HG03469 (cell line): ENCODE measurements at regions not wholly inside any gene's neighbourhood (a gene's known extent, or its start where the extent isn't known, plus 50 kb on each side); places are given as distances from the start of the nearest gene placed in this dataset.

ENCODE experiments used
- ATAC-seq: cut with Tn5 transposase; IDR thresholded peaks from one replicate; pipeline ENCODE4 v1.9.1; 2021; ENCODE audit warnings: mild to moderate bottlenecking, moderate library complexity, moderate number of reproducible peaks; ENCODE audit not compliant: unreplicated experiment

GRCh38 chr15:35320158-35320780 is 225.7 kb downstream of the DPH6 start:
- ATAC-seq = no peak

DNA sequence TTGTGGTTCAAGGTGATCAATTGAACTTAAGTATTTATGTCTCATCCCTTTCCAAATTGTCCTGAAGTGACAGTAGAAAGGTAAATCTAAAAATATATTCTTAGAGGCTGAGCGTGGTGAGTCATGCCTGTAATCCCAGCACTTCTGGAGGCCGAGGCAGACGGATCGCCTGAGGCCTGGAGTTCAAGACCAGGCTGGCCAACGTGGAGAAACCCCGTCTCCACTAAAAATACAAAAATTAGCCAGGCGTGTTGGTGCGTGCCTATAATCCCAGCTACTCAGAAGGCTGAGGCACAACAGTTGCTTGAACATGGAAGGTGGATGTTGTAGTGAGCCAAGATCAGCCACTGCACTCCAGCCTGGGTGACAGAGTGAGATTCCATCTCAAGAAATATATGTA is 226.6 kb downstream of the DPH6 start:
- no peak for ATAC-seq

DNA sequence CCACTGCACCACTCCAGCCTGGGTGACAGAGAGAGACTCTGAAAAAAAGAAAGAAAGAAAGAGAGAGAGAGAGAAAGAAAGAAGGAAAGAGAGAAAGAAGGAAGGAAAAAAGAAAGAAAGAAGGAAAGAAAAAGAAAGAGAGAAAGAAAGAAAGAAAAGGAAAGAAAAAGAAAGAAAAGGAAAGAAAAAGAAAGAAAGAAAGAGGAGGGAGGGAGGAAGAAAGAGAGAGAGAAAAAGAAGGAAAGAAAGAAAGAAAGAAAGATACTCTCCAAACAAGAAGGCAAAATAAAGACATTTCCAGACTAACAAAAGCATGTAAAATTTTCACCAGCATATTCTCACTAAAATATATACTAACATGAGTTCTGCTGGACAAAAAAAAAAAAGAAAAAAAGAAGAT is 228.7 kb downstream of the DPH6 start:
- no peak for ATAC-seq

DNA sequence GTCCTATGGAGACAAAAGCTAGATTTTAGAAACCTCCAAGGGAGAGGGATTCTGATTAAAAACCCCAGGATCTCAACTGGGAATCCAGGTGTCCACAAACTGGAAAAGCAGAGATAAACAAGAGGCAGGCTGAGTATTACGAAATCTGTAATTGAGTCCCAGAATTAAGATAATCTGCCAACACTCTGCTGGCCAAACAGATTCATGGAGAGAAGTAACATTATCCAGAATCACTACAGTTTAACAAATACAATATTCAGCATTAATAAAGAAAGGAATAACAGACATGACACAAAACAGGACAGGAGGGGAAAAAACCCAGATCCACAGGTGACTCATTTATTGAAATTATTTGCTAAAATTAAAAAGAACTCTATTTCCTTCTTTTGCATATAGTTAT is 227.2 kb upstream of the NANOGP8 start:
- ATAC-seq = no peak

GRCh38 chr15:35311615-35312014 is 226.5 kb upstream of the NANOGP8 start:
- ATAC-seq = no peak

GRCh38 chr15:35309886-35310285 is 224.8 kb upstream of the NANOGP8 start:
- ATAC-seq = no peak

GRCh38 chr15:35308802-35309201 is 223.7 kb upstream of the NANOGP8 start:
- ATAC-seq = no peak

DNA sequence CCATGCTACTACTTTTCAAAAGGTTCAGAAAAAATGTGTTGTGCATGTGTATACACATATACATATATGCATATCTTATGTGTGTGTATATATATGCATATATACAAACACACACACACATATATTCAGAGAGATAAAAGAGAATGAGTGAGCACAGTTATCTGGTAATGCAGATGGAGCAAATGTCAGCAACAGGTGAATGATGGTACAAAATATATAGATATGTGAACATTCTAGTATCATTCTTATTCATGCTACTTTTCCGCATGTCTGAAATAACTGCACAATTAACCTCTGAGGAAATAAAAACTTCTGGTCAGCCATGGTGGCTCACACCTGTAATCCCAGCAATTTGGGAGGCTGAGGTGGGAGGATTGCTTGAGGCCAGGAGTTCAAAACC is 222.6 kb upstream of the NANOGP8 start:
- ATAC-seq = no peak

GRCh38 chr15:35307026-35307425 is 221.9 kb upstream of the NANOGP8 start:
- ATAC-seq = no peak

- no peak for ATAC-seq
Measured at GRCh38 chr15:35306361-35306981, 221.4 kb upstream of the NANOGP8 start.

GRCh38 chr15:35305946-35306345 is 220.9 kb upstream of the NANOGP8 start:
- no peak for ATAC-seq

- no peak for ATAC-seq
Measured at GRCh38 chr15:35305031-35305550, 220.0 kb upstream of the NANOGP8 start.

DNA sequence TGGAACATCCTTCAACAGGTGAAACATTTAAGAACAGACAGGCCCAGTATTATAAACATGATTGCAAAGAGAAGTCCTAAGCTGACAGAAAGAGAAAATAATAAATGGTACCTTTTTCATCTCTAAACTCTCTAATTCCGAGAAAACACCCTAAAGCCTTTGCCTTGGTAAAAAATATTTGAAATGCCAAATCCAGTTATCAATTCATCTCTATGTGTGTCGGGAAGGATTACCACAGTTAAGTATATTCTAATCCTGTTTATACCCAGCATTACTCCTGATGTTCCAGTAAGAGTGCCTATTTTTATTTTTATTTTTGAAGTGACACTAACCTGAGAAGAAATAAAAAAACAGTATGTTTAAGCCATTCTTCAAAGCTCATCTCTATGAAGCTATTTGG is 219.3 kb upstream of the NANOGP8 start:
- ATAC-seq = no peak

DNA sequence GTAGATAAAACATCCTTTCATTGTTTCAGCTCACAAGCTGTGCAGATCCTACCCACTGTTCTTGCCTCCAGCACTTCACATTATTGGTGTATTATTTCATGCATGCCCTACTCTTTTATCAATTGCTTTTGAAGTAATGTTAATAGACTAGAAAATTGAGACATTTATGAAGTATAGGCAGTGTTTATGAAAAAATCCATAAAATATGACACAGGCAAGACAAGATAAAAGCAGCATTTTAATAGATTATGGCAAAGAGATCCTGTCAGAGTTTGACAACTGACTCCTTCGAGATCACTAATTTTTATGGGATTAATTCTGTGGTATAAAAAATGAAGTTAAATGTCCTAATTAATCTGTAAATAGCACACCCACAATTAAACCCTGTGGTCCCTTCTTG is 217.2 kb upstream of the NANOGP8 start:
- no peak for ATAC-seq

DNA sequence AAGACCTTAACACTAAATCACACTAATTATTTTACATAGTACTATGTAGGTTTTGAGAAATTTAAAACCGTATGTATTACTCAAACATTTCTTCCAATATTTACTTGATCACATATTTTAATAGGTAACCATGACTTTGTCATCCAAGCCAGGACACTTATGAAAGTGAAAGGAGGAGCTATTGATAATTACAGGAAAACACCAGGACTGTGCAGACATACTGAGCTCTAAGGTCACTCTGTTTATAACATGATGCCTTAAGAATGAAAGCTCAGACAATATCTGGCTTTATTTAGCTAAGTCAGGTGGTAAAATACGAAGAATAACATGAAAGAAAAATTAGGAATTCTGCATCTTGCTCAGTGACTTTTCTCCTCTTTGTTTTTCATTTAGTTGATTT is 216.0 kb upstream of the NANOGP8 start:
- no peak for ATAC-seq

DNA sequence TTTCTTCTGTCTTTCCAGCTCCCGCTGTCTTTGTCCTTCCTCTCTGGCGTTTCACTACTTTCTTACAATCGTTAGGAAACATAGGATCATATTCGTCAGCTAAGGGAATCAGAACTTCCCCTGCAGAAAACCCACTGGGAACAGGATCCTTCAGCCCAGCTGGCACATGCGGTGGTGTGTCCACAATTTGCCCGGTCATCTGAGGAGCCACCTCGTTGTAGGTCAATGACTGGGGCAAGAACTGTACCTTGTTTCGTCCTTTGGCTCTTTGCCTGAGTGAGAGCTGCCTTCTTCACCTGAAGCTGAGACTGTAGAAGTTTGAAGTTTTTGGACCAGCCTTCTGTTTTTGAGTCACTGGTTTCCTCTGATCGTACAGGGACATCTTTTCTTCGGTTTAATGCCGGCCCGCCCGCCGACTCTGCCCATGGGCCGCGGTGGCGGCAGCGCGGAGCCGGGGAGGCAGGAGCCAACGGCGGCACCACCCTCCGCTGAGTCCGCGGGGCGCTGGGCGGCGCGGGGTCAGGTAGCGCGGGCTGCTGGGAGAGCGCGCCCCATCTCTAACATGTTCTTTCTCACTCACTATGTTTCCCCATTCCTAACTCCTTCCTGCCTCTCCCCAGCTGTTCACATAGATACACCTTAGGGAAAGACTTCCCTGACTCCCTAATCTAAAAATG is 214.1 kb upstream of the NANOGP8 start:
- no peak for ATAC-seq

GRCh38 chr15:35298509-35298908 is 213.4 kb upstream of the NANOGP8 start:
- no peak for ATAC-seq

- ATAC-seq = no peak
Measured at GRCh38 chr15:35293353-35294130, 208.4 kb upstream of the NANOGP8 start.

- ATAC-seq = no peak
Measured at GRCh38 chr15:35290301-35290721, 205.2 kb upstream of the NANOGP8 start.

- no peak for ATAC-seq
Measured at GRCh38 chr15:35289024-35289617, 204.0 kb upstream of the NANOGP8 start.

DNA sequence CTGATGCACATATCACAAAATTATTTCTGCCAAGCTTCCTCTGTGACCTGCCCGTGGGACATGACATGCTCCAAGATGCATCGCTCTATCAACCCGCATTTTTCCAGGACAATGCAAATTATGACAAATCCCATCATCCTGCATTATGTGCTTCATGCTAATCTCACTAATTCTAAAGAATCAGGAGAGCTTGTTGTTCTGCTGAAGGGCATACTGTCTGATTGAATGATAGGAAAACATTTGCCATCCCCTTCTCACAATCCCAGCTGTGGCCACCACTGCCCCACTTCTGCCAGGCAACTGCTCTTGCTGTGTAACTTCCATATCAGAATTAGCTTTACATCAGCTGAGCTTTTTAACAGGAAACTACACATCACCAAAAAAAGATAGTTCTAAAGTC is 203.5 kb upstream of the NANOGP8 start:
- ATAC-seq = no peak
